H7 (cell line): ENCODE measurements at regions not wholly inside any gene's neighbourhood (a gene's known extent, or its start where the extent isn't known, plus 50 kb on each side); places are given as distances from the start of the nearest gene placed in this dataset.

Experiments
- DNase-seq: peaks from one replicate; pipeline ENCODE4 v3.0.0; 2012
- H3K27me3 ChIP-seq: 2 replicates; pipeline ENCODE4 v1.6.0; 2011; ENCODE audit warnings: mild to moderate bottlenecking, low read length; ENCODE audit not compliant: control insufficient read depth, insufficient read depth
- H3K36me3 ChIP-seq: replicated peaks from 2 replicates; pipeline ENCODE4 v1.5.1; 2011; ENCODE audit warnings: low read length; ENCODE audit not compliant: control insufficient read depth, insufficient read depth
- H3K4me3 ChIP-seq: 2 replicates; pipeline ENCODE4 v1.5.1; 2011; ENCODE audit warnings: low read depth, mild to moderate bottlenecking, control low read depth, low read length, moderate library complexity; ENCODE audit not compliant: insufficient read depth

DNA sequence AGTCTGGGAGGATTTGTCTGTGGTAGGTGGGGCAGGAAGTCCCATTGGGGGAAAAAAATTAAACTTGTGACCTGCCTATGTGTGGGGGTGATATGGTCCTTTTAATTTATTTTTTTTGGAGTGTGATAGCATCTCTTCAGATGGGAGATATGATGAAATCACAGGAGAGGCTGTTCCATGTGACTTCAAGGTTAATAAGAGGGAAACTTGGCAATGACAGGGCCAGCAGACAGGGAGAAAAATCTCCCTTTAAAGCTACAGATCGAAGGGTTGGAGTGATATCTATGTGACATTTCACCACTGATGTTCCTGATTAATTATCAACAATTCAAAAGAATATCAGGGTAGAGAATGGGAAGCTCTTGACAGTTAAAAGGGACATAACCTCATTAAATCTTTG lies 886.9 kb downstream of the TUSC7 start:
- H3K36me3 ChIP-seq: no peaks in the 10 kb centered on the region
- DNase-seq: no peak
- H3K4me3 ChIP-seq: no peak overlapping the region
- no peaks in the 10 kb centered on the region for H3K27me3 ChIP-seq

DNA sequence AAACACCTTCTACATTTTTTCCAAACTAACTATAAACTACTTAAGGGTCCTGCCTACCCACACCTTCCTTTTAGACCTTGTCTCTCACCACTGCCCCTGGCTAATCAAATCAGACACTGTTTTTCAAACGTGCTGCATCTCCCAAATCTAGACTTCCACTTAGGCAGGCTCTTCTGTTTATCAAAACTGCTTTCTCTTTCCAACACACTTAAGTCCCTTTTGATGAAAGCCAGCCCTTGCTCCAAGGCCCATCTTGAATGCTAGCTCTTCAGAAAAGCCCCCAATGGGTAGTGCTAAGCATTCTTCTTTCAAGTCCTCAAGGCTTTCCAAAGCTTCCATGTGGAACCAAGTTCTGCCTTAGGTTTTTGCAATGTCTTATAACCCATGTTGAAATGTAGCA lies 888.3 kb downstream of the TUSC7 start:
- Histone ChIP-seq H3K36me3 (no peaks in the 10 kb centered on the region), H3K4me3 (no peak overlapping the region), H3K27me3 (no peaks in the 10 kb centered on the region)
- no peak for DNase-seq

DNA sequence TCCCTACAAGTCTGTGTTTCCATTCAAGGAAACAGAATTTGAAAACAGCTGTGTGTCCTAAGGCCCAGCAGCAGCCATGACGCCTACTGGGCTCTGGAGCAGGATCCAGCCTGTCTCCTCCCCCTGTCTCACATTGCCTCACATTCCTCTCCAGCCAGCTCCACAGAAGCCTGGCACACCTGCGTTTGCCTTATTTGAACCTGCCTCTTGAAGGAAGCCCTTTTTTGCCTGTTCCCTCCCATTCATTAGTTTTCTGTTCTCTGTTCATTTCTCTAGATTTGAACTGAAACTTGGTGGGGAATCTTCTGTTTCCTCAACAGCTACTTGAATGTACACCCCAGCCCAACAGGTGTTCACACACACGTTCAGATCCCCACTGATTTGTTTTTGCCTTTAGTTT lies 890.5 kb downstream of the TUSC7 start:
- Histone ChIP-seq H3K27me3 (no peaks in the 10 kb centered on the region), H3K4me3 (no peak overlapping the region)
- no peak for DNase-seq

DNA sequence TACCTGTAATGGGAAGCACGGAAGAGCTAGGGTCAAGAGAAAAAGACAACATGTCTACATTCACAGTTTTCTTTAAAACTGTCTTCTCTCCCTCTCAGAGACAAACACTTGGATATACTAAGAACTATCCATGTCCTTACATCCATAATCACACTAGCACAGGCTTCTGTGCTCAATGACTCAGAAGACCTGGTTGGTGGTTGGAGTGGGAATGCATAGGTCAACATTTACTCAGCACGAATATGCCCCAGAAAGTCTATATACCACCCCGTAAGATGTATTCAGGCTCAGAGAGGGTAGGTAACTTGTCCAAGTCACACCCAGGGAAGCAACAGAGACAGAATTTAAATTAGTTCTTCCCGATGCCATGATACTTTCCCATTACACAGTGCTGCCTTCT lies 891.1 kb downstream of the TUSC7 start:
- no peak for DNase-seq
- Histone ChIP-seq H3K27me3 (no peaks in the 10 kb centered on the region), H3K36me3 (no peaks in the 10 kb centered on the region), H3K4me3 (no peak overlapping the region)

More for the DNA sequence above, 890.5 kb downstream of the TUSC7 start:
- H3K36me3 ChIP-seq: no peaks in the 10 kb centered on the region

DNA sequence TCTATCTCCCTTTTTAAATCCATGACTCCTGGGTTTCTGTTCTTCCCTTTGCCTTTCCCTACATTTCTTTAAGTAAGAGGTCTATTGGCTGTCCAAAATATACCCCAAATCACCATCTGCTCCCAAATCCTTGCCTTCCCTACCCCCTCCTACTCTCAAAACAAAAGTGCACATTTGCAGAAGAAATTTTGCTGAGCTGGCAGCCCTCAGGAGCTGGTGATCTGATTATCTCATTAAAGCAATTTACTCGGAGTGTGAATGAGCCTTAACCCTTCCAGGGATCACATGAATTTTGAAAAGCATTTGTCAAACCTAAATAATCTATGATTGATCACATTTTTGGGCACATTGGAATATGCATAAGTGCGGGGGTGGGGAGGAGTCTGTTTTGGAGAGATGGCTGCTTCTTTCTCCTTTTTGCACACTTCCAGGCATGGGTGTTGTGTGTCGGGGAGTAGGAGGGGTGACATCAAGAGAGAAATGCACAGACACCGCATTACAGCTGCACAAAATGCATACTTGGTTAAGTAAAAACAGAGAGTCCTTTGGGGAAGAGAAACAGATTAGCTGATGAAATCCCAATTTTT lies 892.6 kb downstream of the TUSC7 start:
- H3K27me3 ChIP-seq: no peaks in the 10 kb centered on the region
- no peak overlapping the region for H3K4me3 ChIP-seq
- DNase-seq: no peak
- no peaks in the 10 kb centered on the region for H3K36me3 ChIP-seq

DNA sequence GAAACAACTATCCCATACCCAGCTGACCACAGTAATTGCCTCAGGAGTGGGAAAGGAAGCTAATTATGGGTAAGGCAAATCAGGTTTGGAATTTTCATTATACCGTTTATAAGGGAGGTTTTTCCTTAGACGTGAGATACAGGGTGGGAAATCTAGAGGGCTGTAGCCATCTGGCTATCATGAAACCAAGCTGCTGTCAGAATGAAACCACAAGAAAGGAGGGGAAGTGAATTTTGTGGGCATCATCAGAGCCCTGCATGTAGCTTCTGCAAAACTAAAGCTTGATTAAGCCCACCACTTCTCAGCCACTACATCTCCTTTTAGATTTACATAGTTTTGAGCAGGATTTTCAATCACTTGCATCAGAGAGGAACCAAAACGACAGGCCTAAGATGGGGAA lies 893.5 kb downstream of the TUSC7 start:
- no peak overlapping the region for H3K4me3 ChIP-seq
- no peaks in the 10 kb centered on the region for H3K27me3 ChIP-seq
- no peaks in the 10 kb centered on the region for H3K36me3 ChIP-seq
- DNase-seq: no peak

DNA sequence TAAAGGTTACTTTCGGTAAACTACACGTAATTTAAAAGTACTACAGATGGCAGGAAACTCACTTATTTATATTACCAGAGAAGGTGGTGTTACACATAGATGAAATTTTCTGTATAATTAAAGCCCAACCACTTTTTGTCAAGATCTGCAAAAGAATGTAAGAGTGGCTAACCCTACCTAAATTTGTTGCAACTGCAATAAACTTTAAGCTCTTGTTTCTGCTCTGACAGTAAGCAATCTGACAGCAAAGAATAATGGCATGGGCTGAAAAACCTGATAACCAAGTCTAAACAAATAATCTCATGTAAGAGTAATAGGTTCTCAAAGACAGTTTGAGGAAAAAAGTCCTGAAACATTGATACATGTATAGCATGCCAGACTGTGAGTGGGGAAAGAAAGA lies 897.3 kb downstream of the TUSC7 start:
- DNase-seq: no peak
- no peak overlapping the region for H3K4me3 ChIP-seq

DNA sequence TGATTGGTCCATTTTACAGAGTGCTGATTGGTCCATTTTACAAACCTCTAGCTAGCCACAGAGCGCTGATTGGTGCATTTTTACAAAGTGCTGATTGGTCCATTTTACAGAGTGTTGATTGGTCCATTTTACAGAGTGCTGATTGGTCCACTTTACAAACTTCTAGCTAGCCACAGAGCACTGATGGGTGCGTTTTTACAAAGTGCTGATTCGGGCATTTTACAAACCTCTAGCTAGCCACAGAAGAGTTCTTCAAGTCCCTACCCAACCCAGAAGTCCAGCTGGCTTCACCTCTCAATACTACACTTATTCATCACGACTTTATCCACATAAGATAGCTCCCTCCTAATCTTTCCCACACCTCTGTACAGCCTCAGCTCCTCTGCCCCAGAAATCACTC lies 899.8 kb downstream of the TUSC7 start:
- no peak for DNase-seq
- no peak overlapping the region for H3K4me3 ChIP-seq
- H3K36me3 ChIP-seq: no peaks in the 10 kb centered on the region
- no peaks in the 10 kb centered on the region for H3K27me3 ChIP-seq

More for the DNA sequence above, 897.3 kb downstream of the TUSC7 start:
- Histone ChIP-seq H3K36me3 (no peaks in the 10 kb centered on the region), H3K27me3 (no peaks in the 10 kb centered on the region)

DNA sequence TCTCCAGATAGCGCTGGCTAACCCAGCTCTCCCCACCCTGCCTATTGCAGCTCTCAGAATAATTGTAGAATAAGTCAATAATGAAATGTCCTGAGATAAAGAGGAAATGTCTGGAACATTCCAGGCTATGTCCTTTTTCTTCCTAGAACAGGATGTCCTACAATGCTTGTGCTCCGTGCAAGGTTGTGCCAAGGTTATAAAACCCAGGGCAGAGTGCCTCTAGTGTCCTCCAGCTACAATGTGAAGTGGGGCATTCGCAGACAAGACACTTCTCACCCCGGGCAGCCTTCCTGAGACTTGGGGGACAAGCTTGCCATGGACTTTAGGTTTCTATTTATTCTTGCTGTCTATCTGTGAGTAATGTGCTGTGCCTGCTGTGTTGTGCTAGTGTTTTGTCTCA lies 900.6 kb downstream of the TUSC7 start:
- Histone ChIP-seq H3K4me3 (no peak overlapping the region), H3K27me3 (no peaks in the 10 kb centered on the region), H3K36me3 (no peaks in the 10 kb centered on the region)
- no peak for DNase-seq

DNA sequence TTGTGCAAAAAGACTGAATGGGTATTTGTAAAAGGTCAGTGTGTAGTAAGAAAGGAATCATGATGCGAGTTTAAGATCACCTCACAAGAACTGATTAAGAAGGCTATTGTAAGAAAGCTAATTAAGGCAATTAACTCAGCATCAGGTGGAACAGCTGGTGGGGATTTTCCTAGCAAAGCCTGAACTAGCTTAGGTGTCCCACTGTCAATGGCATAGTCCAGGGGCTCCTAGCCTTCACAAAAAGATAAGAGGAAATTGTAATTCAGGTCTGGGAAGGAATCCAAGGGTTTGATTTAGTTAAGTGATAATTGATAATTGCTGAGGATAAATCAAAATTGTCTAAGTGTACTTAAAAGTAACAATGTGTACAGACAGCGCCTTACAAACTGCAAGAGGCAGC lies 901.6 kb downstream of the TUSC7 start:
- H3K36me3 ChIP-seq: no peaks in the 10 kb centered on the region
- H3K4me3 ChIP-seq: no peak overlapping the region
- H3K27me3 ChIP-seq: no peaks in the 10 kb centered on the region
- no peak for DNase-seq

DNA sequence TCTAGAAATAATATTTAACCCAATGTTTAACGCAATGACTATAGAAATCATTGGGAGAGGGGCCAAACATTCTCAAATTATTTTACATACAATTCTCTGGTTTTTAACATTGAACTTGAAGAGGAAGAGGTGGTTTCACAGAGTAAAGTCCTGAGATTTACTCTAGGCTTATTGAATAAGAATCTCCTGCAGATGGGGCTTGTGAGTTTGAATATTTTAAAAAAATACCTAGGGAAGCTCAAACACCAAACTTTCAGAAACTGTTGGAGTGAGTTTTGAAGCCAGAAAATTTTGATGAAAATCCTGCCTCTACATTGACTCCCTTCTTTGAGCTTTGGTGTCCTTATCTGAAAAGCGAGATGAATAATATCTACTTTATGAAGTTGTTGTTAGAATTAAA lies 906.6 kb downstream of the TUSC7 start:
- H3K36me3 ChIP-seq: no peaks in the 10 kb centered on the region
- H3K4me3 ChIP-seq: no peak overlapping the region
- DNase-seq: no peak
- no peaks in the 10 kb centered on the region for H3K27me3 ChIP-seq

DNA sequence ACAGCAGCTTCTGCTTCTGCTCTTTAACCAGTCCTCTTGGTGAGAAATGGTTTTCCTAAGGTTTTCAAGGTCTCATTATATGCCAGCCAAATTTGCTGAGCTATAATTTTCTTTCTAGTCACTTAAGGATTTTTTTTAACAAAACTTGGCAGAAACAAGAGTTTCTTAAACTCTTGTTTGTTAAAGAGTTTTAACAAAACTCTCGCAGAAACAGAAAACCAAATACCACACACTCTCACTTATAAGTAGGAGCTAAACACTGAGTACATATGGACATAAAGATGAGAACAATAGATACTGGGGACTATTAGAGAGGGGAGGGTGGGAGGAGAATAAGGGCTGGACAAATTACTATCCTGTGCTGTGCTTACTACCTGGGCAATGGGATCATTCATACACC lies 908.3 kb downstream of the TUSC7 start:
- H3K27me3 ChIP-seq: no peaks in the 10 kb centered on the region
- no peak for DNase-seq
- H3K36me3 ChIP-seq: no peaks in the 10 kb centered on the region
- no peak overlapping the region for H3K4me3 ChIP-seq

DNA sequence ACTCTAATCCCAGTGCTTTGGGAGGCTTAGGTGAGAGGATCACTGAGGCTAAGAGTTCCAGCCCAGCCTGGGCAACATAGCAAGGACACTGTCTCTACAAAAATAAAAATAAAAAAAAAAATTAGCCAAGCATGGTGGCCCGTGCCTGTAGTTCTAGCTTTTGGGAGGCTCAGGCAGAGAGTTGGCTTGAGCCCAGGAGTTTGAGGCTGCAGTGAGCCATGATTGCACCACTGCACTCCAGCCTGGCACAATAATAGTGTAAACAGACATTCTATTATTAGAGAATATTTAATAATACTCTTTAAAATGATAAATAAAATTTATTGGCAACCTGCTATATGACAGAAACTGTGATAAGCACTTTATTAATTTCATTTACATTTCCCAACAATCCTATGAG lies 908.9 kb downstream of the TUSC7 start:
- Histone ChIP-seq H3K36me3 (no peaks in the 10 kb centered on the region), H3K27me3 (no peaks in the 10 kb centered on the region), H3K4me3 (no peak overlapping the region)
- no peak for DNase-seq

DNA sequence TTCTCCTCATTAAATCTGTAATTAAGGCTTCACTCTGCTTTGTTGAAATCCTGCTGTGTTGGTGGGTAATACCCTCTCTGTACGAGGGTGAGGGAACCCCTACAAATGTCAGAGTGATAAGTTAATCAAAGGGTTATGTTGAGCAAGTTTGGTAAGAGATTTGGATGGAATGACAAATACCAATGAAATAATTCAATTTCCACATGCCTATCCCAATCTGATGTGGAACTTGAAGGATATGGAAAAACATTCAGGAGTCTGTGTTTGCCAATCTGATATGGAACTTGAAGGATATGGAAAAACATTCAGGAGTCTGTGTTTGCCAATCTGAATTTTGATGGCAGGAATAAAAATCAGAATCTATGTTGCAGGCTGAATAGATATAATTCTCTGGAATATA lies 910.2 kb downstream of the TUSC7 start:
- no peaks in the 10 kb centered on the region for H3K36me3 ChIP-seq
- H3K27me3 ChIP-seq: no peaks in the 10 kb centered on the region
- no peak overlapping the region for H3K4me3 ChIP-seq
- no peak for DNase-seq

DNA sequence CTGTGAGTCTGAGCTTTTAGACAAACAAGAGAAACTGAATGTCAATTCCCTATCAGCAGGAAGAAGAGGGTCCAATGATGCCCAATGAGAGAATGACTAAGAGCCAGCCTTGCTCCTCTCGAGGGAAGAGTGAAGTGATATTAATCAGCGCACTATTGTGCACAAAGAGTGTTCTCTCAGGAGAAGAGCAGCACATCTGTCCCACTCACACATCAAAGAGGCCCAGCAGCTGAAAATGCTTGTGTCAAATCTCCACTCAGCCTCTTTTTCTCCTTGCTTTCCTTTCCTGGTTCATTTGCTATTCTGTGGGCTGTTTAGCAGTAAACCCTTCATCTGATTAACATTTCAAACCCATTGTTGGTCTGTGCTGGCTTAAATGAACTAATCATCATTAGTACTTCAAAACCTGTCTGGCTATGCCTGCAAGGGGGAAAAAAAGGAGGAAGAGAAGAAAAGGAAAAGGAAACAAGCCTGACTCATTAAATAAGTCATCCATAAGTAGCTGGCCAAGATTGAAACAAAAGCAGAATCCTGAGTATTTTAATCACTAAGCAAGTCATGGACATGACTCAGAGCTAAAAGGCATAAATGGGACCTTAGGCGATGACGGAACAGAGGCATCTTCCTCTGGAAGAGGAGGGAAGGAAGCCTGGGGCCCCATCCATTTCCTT lies 912.7 kb downstream of the TUSC7 start:
- H3K27me3 ChIP-seq: no peaks in the 10 kb centered on the region
- no peak overlapping the region for H3K4me3 ChIP-seq
- no peaks in the 10 kb centered on the region for H3K36me3 ChIP-seq
- DNase-seq: no peak

DNA sequence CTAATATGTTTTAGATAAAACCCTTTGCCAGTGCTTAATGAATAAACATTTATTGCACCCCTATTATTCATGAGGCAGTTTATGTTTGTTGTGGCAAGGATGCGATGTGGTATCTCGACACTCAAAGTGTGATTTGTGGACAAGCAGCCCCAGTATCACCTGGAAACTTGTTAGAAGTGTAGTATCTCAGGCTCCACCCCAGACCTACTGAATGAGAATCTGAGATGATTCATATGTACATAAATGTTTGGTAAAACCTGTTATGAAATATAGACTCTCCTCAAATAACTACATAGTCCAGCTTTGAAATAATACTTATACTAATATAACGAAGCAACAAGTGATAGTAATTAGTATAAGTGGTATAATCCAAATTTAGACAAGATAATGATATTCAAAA lies 914.8 kb downstream of the TUSC7 start:
- Histone ChIP-seq H3K27me3 (no peaks in the 10 kb centered on the region; the same call in 1 of the 2 replicates), H3K4me3 (no peak overlapping the region), H3K36me3 (no peaks in the 10 kb centered on the region)
- no peak for DNase-seq
